SW 1271 (cell line): ENCODE measurements at regions not wholly inside any gene's neighbourhood (a gene's known extent, or its start where the extent isn't known, plus 50 kb on each side); places are given as distances from the start of the nearest gene placed in this dataset.
"Not testable (repeated sequence)": the region's sequence is repeated elsewhere in the genome, so short reads cannot be mapped to it uniquely, and the experiment has no call there.

Experiments
- DNase-seq, 2 experiments: peaks; one replicate each; lab custom pipeline; 2025; lab: John Stamatoyannopoulos, UW

DNA sequence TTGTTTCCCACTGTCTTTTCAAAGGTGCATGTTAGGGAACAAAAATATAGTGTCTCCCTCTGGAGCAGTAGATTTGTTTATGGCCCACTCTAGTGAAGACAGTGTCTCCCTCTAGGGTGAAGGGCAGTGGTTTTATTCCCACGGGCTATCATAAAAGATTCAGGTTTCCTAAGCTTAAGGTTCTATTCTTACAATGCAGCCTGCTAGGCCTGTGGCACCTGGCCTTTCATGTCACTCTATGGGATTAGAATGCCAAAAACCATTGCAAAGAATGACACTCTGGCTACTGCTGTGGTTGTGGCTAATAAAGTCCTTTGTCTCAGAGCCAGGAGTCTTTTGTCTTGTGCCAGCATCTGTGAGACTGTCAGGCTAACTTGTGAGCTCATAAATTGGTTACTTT, 92.6 kb upstream of the GPR39 start:
- DNase-seq, result not testable (repeated sequence)

DNA sequence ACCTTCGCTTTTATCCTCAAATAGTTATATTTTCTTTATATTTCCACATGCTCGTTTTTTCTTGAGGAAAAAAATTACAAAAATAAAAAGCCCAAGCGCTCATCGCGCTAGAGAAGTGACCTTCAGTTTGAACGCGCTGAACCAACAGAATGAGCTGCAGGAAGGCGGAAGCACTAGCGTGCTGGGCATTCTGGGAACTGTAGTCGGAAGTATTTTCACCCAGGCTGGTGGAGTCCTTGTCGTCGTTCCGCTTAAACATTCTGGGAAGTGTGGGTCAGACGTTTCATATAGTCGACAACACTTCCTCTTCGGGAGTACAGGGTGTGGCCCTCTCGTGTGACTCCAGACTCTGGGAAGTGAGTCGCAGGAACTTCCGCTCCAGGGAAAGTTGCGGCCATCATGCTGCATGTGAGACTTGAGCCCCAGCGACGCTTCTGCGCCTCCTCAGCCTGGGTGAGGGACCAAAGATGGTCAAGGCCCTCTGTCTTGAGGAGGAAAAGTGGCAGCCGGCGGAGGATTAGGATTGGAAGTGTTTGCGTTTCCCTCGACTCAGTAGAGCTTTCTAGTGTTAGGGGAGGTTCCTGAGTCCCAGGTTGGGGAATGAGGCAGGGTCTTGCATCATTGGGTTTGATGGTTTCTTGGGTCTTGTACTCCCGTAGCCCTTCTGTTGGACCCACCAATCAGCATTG, 84.1 kb upstream of the GPR39 start:
- not testable (repeated sequence) for DNase-seq

DNA sequence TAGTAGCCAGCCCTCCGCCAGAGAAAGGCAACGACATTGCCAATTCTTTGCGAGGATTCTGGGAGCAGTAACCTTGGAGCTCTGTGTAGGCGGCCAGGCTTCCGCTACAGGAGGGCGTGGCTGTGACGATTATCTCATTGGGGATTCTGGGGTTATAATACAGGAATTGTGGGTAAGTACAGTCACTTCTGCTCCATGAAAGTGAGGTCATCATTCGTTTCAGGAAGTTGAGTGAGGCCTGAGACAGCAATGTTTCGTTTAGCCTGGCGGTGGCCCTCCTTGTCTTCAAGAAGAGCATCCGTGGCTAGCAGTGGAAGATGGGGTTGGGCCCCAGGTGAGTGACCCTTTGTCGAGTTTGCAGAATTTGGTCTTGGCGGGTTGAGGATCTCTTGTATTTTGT, 79.5 kb upstream of the GPR39 start:
- DNase-seq, result not testable (repeated sequence)

DNA sequence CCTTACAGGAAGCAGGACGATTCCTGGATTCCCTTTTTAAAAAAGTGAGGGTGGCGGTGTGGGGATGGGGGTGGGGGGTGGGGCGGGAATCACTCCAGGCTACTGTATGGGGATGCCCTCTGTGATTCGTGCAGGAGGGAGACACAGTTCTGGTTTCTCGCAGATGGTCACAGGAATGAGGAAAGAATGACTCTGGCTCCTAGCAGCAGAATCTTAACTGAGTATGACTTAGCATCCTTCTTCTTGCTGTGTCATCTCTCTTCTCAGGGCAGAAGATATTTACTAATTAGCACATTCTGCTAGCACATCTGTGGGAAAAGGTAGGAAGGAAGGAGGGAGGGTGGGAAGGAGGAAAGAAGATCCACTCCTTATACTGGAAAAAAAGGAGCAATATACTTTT, 78.8 kb upstream of the GPR39 start:
- DNase-seq, result not testable (repeated sequence)

DNA sequence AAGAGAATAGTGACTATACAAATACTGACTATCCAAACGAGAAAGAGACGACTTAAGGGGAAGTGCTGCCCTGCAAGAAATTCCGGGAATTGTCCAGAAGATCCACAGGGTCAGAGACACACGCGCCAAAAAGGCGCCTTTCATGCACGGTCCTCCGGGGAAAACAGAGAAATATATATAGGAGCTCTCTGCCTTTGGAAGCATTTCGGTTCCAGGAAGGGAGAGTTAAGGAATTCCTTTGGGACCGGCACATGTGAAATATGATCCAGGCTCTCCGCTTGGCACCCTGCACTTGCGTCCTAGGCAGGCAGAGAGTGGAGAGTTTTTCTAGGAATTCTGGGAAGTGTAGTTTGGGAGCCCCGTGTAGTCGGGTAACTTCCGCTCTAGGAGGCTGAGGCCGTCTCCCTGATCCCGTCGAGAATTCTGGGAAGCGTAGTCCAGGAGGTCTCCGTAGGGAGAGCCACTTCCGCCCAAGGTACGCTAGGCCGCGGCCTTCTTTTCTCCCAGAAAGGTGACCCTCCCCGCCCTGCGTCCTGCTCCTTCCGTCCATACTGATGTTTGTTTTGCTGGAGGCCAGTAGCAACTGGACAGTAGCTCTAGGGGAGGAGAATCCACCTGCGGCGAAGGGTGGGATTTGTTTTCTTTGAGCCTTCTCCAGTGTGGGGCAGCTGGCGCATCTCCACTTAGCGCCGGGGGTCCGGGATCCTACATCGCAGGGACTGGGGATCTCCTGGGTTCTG, 69.4 kb upstream of the GPR39 start:
- DNase-seq, result peak; percentile 28 to 59

DNA sequence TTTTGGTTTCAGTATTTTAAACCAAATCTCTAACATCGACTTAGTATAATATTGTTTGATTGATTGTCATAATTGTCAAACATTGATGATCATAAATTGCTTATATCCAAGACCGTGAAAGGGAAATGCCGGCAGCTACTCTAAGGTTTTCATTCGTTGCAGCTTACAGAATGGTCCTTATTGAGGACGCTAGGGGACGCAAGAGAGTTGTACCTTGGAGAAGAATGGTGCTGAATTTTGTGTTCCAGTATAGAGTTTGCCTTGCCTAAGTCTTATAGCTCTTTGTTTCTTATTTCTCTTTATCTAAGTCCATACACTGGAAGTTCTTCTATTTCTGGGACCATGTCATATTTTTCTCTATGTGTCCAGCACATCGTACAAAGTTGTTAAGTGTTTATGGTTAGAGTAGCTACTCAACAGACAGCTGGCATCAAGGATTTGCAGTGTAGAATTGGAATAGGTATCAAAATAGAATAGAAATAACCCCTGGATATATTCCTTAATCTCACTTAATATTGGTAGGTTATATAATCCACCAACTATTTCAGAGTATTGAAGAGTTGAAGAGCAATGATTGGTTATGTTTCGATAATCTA, 67.4 kb upstream of the GPR39 start:
- DNase-seq, result peak; percentile 10 to 69

DNA sequence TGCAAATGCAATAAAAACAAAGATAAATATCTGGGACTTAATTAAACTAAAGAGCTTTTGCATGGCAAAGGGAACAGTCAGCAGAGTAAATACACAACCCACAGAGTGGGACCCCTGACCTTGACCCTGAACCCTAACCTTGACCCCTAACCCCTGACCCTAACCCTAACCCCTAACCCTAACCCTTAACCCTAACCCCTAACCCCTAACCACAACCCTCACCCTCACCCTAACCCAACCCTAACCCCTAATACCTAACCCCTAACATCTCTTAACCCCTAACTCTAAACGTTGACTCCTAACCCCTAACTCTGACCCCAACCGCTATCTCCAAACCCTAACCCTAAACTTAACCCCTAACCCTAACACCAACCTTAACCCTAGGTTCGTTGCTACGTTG, 64.9 kb upstream of the GPR39 start:
- not testable (repeated sequence) for DNase-seq

DNA sequence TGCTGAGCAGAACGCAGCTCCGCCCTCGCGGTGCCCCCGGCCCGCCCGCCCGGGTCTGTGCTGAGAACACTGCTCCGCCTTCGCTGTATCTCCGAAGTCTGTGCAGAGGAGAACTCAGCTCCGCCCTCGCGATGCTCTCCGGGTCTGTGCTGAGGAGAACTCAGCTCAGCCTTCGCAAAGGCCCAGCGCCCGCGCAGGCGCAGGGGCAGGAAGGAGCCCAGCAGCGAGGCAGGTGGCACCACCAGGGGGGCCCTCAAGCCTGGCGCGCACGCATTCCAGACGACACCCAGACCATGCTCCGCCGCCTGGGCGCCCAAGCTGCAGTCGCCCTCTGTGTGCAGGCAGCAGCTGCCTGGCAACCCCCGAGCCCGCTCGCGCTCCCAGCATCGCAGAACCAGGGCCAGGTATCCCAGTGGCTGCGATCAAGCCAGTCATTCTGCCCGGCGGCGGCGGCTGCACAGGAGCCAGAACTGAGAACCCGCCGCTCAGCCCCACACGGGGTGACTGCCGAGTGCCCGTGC, 64.1 kb upstream of the GPR39 start:
- peak; percentile 22 to 46 for DNase-seq

DNA sequence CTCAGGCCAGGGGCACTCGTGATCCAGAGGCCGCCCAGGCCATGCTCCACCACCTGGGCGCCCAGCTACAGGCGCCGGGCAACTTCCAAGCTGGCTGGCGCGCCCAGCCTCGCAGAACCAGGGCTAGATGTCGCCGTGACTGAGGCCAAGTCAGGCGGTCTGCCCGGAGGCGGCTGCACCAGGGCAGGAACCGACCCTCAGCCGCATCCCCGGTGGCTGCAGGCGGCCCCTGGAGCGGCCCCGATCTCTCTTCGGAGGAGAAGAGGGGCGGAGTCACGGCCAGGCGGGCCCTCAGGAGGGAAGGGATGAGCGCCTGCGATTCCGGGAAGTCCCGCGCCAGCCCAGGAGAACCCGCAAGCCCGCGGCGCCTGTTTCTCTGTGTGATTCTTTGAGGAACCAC, 63.2 kb upstream of the GPR39 start:
- DNase-seq, result not testable (repeated sequence)

DNA sequence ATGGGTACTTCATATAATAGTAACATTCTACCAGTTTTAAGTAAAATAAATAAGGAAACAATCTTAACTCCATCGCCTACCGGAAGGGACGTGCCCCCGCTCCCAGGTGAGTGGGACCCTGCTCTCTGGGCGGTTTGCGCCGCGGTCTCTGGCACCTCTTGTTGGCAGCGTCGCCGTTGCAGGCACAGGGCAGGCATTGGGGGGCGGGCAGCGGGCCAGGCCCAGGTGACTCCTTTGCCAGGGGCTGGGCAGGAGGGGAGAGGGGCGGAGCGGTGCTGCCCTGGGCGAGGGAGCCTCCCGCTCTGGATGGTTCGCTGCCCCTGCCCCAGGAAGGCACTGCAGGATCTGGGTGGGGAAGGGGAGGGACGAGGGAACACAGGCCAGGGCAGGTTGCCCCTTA, 55.6 kb upstream of the GPR39 start:
- not testable (repeated sequence) for DNase-seq

DNA sequence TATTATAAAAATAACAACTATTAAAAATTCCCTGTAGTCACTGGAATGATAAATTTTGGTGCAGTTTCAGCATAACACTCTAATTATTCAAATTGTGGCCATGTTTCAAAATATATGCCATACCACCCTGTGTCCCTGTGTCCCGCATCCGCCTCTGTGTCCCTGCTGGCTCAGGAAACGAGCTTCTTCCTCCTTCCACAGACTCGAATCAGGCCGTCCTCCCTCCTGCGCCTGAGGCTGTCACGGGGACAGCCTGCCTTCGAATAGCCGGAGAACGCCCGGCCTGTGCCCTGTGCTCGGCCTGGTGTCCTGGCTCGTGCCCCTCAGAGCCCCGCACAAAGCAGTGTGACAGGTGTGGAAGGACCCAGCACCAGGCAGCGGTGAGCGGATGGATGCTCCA, 55.1 kb upstream of the GPR39 start:
- not testable (repeated sequence) for DNase-seq

DNA sequence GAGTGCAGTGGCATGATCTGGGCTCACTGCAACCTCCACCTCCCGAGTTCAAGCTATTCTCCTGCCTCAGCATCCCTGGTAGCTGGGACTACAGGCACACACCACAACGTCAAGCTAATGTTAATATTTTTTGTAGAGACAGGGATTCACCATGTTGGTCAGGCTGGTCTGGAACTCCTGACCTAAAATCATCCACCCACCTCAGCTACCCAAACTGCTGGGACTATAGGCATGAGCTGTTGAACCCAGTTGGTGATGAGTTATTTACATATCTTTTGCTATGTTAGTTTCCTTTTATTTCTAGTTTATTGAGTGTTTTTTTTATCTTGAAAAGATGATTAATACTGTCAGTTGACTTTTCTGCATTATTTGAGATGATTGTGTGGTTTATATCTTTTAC, 53.3 kb upstream of the GPR39 start:
- DNase-seq, result not testable (repeated sequence)

DNA sequence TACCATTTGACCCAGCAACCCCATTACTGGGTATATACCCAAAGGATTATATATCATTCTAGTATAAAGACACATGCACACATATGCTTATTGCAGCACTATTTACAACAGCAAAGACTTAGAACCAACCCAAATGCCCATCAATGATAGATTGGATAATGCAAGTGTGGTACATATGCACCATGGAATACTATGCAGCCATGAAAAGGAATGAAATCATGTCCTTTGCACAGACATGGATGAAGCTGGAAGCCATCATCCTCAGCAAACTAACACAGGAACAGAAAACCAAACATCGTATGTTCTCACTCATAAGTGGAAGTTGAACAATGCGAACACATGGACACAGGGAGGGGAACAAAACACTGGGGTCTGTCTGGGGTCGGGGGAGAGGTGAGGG, 50.6 kb upstream of the GPR39 start:
- DNase-seq, result not testable (repeated sequence)

DNA sequence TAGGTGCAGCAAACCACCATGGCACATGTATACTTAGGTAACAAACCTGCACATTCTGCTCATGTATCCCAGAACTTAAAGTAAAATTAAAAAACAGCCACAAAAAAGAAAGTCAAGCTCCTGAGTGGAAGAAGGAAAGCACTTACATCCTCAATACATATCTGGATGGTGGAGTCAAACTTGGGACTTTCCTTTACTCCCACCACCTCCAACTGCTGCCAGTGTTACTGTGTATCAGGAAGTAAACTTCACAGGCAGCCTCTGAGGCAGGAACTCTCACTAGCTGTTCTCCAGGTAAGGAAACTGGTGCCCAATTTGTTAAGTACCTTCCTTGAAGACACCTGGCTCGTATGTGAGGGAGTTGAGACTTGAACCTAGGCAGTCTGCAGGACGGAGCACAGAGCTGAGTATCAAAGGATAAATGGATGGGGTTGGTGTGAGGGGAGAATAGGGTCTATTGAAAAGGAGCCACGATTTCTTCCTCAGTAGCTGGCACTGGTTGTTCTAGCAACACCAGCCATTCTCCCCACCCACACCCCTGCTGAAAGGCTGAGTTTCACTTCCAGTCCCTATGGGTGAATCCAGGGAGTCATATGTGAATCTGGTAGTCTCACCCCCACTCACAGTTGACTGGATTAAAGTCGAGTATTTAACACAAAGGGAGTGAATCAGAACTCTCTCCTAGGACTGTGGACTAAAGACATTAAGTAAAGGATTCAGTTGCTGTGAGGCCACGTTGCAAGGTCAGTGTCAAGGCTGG, 50.0 kb upstream of the GPR39 start:
- DNase-seq, result no peak
